ENCODE measurements at regions not wholly inside any gene's neighbourhood (a gene's known extent, or its start where the extent isn't known, plus 50 kb on each side); places are given as distances from the start of the nearest gene placed in this dataset.
A peak's percentile ranks its signal among the peaks of the same experiment; 100 is the strongest.

GRCh38 chr13:34249546-34250039 lies 431.6 kb downstream of the RFC3 start:
- peaks cover 2 to 6% (median 4%) of the 10 kb centered on the region in 3 donors for H3K9me3 Mint-ChIP-seq
- no peaks in the 10 kb centered on the region for H3K4me1 Mint-ChIP-seq
- no peaks in the 10 kb centered on the region for H3K27me3 Mint-ChIP-seq
- no peak overlapping the region for H3K27ac Mint-ChIP-seq
- no peaks in the 10 kb centered on the region for H3K36me3 Mint-ChIP-seq
- no peak overlapping the region for H3K4me3 Mint-ChIP-seq

GRCh38 chr13:34250151-34250670 lies 432.3 kb downstream of the RFC3 start:
- Mint-ChIP-seq H3K27me3 (no peaks in the 10 kb centered on the region), H3K4me3 (no peak overlapping the region), H3K9me3 (peaks cover 3 to 6% (median 4%) of the 10 kb centered on the region in 3 donors), H3K36me3 (no peaks in the 10 kb centered on the region), H3K4me1 (no peaks in the 10 kb centered on the region), H3K27ac (no peak overlapping the region)

GRCh38 chr13:34254366-34254765 lies 436.4 kb downstream of the RFC3 start:
- H3K9me3 Mint-ChIP-seq, result peaks cover 4 to 12% (median 5%) of the 10 kb centered on the region in 3 donors

GRCh38 chr13:34255711-34256110 lies 437.8 kb downstream of the RFC3 start:
- Mint-ChIP-seq H3K36me3 (peaks cover 2% of the 10 kb centered on the region), H3K9me3 (peaks cover 4 to 12% (median 8%) of the 10 kb centered on the region in 3 donors), H3K4me1 (peaks cover 0 to 8% (median 4%) of the 10 kb centered on the region in 3 donors), H3K27me3 (no peaks in the 10 kb centered on the region), H3K27ac (no peak overlapping the region), H3K4me3 (no peak overlapping the region)

More at GRCh38 chr13:34254366-34254765, 436.4 kb downstream of the RFC3 start:
- Mint-ChIP-seq H3K36me3 (peaks cover 2% of the 10 kb centered on the region), H3K27me3 (no peaks in the 10 kb centered on the region), H3K4me3 (no peak overlapping the region), H3K27ac (no peak overlapping the region), H3K4me1 (peaks cover 0 to 8% (median 4%) of the 10 kb centered on the region in 3 donors)

- Mint-ChIP-seq H3K36me3 (peaks cover 2% of the 10 kb centered on the region), H3K9me3 (peaks cover 4 to 12% (median 8%) of the 10 kb centered on the region in 3 donors), H3K27me3 (no peaks in the 10 kb centered on the region), H3K4me1 (peaks cover 0 to 8% (median 4%) of the 10 kb centered on the region in 3 donors), H3K4me3 (peak overlapping the region in 1 of 4 donors; percentile 6), H3K27ac (no peak overlapping the region)
Observed at GRCh38 chr13:34256236-34256635, 438.3 kb downstream of the RFC3 start.

- peaks cover 2% of the 10 kb centered on the region for H3K36me3 Mint-ChIP-seq
- no peak overlapping the region for H3K27ac Mint-ChIP-seq
- H3K27me3 Mint-ChIP-seq, result no peaks in the 10 kb centered on the region
- peaks cover 0 to 8% (median 4%) of the 10 kb centered on the region in 3 donors for H3K4me1 Mint-ChIP-seq
- H3K4me3 Mint-ChIP-seq, result no peak overlapping the region
- peaks cover 4 to 13% (median 8%) of the 10 kb centered on the region in 3 donors for H3K9me3 Mint-ChIP-seq
Observed at GRCh38 chr13:34257966-34258365, 440.0 kb downstream of the RFC3 start.

- Mint-ChIP-seq H3K27ac (no peak overlapping the region), H3K36me3 (peaks cover 2% of the 10 kb centered on the region), H3K9me3 (peaks cover 0 to 8% (median 7%) of the 10 kb centered on the region in 3 donors), H3K4me3 (peak overlapping the region in 1 of 4 donors; percentile 52), H3K27me3 (no peaks in the 10 kb centered on the region), H3K4me1 (peaks cover 0 to 8% (median 4%) of the 10 kb centered on the region in 3 donors)
Observed at GRCh38 chr13:34258646-34259386, 440.9 kb downstream of the RFC3 start.

GRCh38 chr13:34263681-34264080 lies 445.7 kb downstream of the RFC3 start:
- Mint-ChIP-seq H3K27me3 (no peaks in the 10 kb centered on the region), H3K36me3 (no peaks in the 10 kb centered on the region), H3K27ac (no peak overlapping the region), H3K4me1 (no peaks in the 10 kb centered on the region), H3K9me3 (peaks cover 0 to 4% (median 1%) of the 10 kb centered on the region in 3 donors), H3K4me3 (no peak overlapping the region)

- Mint-ChIP-seq H3K27ac (no peak overlapping the region), H3K36me3 (no peaks in the 10 kb centered on the region), H3K4me1 (no peaks in the 10 kb centered on the region), H3K4me3 (no peak overlapping the region), H3K9me3 (peaks cover 0 to 2% (median 1%) of the 10 kb centered on the region in 3 donors), H3K27me3 (no peaks in the 10 kb centered on the region)
Observed at GRCh38 chr13:34265046-34265679, 447.2 kb downstream of the RFC3 start.

- Mint-ChIP-seq H3K4me3 (no peak overlapping the region), H3K4me1 (no peaks in the 10 kb centered on the region), H3K36me3 (no peaks in the 10 kb centered on the region), H3K9me3 (peaks cover 0 to 4% (median 3%) of the 10 kb centered on the region in 3 donors), H3K27ac (no peak overlapping the region), H3K27me3 (no peaks in the 10 kb centered on the region)
Observed at GRCh38 chr13:34276764-34277163, 458.8 kb downstream of the RFC3 start.

GRCh38 chr13:34277936-34278335 lies 460.0 kb downstream of the RFC3 start:
- Mint-ChIP-seq H3K36me3 (no peaks in the 10 kb centered on the region), H3K27me3 (no peaks in the 10 kb centered on the region), H3K4me1 (no peaks in the 10 kb centered on the region), H3K4me3 (no peak overlapping the region), H3K9me3 (peaks cover 3 to 5% (median 4%) of the 10 kb centered on the region in 3 donors), H3K27ac (no peak overlapping the region)

GRCh38 chr13:34278780-34279179 lies 460.8 kb downstream of the RFC3 start:
- Mint-ChIP-seq H3K9me3 (peaks cover 6 to 7% (median 6%) of the 10 kb centered on the region in 3 donors), H3K4me1 (no peaks in the 10 kb centered on the region), H3K36me3 (no peaks in the 10 kb centered on the region), H3K27me3 (no peaks in the 10 kb centered on the region), H3K4me3 (no peak overlapping the region), H3K27ac (no peak overlapping the region)

- H3K9me3 Mint-ChIP-seq, result peaks cover 0 to 3% (median 0%) of the 10 kb centered on the region in 3 donors
- H3K27ac Mint-ChIP-seq, result no peak overlapping the region
- H3K4me1 Mint-ChIP-seq, result no peaks in the 10 kb centered on the region
- no peaks in the 10 kb centered on the region for H3K27me3 Mint-ChIP-seq
- no peak overlapping the region for H3K4me3 Mint-ChIP-seq
- H3K36me3 Mint-ChIP-seq, result no peaks in the 10 kb centered on the region
Observed at GRCh38 chr13:34290661-34291060, 472.7 kb downstream of the RFC3 start.

GRCh38 chr13:34294483-34295129 lies 476.7 kb downstream of the RFC3 start:
- H3K4me3 Mint-ChIP-seq, result no peak overlapping the region
- H3K4me1 Mint-ChIP-seq, result no peaks in the 10 kb centered on the region
- H3K36me3 Mint-ChIP-seq, result no peaks in the 10 kb centered on the region
- no peak overlapping the region for H3K27ac Mint-ChIP-seq
- H3K9me3 Mint-ChIP-seq, result peaks cover 0 to 3% (median 1%) of the 10 kb centered on the region in 3 donors
- no peaks in the 10 kb centered on the region for H3K27me3 Mint-ChIP-seq

- no peak overlapping the region for H3K27ac Mint-ChIP-seq
- no peaks in the 10 kb centered on the region for H3K4me1 Mint-ChIP-seq
- H3K36me3 Mint-ChIP-seq, result no peaks in the 10 kb centered on the region
- peaks cover 0 to 5% (median 3%) of the 10 kb centered on the region in 3 donors for H3K9me3 Mint-ChIP-seq
- H3K4me3 Mint-ChIP-seq, result no peak overlapping the region
- H3K27me3 Mint-ChIP-seq, result no peaks in the 10 kb centered on the region
Observed at GRCh38 chr13:34300559-34300958, 482.6 kb downstream of the RFC3 start.

All from IgD-negative memory B cell (primary cell).